ENCODE measurements at regions not wholly inside any gene's neighbourhood (a gene's known extent, or its start where the extent isn't known, plus 50 kb on each side); places are given as distances from the start of the nearest gene placed in this dataset.

DNA sequence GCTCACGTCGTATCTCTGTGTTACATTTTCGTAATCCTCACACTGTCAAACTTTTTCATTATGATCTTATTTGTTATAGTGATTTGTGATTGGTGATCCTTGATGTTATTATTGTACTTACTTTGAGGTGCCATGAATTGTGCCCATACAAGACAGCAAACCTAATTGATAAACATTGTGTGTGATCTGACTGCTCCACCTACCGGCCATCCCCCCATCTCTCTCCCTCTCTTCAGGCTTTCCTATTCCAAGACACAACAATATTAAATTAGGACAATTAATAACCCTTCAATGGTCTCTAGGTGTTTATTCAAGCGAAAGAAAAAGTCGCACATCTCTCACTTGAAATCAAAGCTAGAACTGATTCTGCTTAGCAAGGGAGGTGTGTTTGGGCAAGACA is 349.3 kb downstream of the RBM26 start:
- Histone ChIP-seq H3K36me3 (ENCODE audit: control insufficient read depth, insufficient read depth, low read length) (no peaks in the 10 kb centered on the region), H3K4me1 (ENCODE audit: control insufficient read depth, insufficient read depth, low read length) (no peaks in the 10 kb centered on the region), H3K9me3 (ENCODE audit: control insufficient read depth, insufficient read depth, low read depth, low read length) (no peaks in the 10 kb centered on the region), H3K27me3 (ENCODE audit: control insufficient read depth, insufficient read depth, low read length) (no peaks in the 10 kb centered on the region), H3K27ac (ENCODE audit: low read length) (no peak overlapping the region), H3K4me3 (ENCODE audit: low read depth in 2 of 2, low read length in 2 of 2) (no peak overlapping the region)
- CTCF ChIA-PET: no interaction called here
- POLR2A ChIA-PET: no interaction called here
- in situ Hi-C loops (cut with HindIII; ENCODE audit: low pct_unique_long_range_greater_than_20kb, low sequenced_read_pairs): no loop called here
- TF ChIP-seq, protein P1, sequence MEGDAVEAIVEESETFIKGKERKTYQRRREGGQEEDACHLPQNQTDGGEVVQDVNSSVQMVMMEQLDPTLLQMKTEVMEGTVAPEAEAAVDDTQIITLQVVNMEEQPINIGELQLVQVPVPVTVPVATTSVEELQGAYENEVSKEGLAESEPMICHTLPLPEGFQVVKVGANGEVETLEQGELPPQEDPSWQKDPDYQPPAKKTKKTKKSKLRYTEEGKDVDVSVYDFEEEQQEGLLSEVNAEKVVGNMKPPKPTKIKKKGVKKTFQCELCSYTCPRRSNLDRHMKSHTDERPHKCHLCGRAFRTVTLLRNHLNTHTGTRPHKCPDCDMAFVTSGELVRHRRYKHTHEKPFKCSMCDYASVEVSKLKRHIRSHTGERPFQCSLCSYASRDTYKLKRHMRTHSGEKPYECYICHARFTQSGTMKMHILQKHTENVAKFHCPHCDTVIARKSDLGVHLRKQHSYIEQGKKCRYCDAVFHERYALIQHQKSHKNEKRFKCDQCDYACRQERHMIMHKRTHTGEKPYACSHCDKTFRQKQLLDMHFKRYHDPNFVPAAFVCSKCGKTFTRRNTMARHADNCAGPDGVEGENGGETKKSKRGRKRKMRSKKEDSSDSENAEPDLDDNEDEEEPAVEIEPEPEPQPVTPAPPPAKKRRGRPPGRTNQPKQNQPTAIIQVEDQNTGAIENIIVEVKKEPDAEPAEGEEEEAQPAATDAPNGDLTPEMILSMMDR (IDR thresholded peaks at IDR 0.05): peak; percentile 26; the same call in 1 of the 2 replicates
- no peak for TF ChIP-seq TCF7L2 (IDR thresholded peaks at IDR 0.05; ENCODE audit: low read depth, low read length)
- ATAC-seq (no peak), DNase-seq (ENCODE audit: low read depth, low spot score) (no peak)
- BruUV-seq (replicated peaks): no TSS peak
- intact Hi-C loops (cut with micrococcal nuclease; ENCODE audit: unreplicated experiment): no loop called here

DNA sequence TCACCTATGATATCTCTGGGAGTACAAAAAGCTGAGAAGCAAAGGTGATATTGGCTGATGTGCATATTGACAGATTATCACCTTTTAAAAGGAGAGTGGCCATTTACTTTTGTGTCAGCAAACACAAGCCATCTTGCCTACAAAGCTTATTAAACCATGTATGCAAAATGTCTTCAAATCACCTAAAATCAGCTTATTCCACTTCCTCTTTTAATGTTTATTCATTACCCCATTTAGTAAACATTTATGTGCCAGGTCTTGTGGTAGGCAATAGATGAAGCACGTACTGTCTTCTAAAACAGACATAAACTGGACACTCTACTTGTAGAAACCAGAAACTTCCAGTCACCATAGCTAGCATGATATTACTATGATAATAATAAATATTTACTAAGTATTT is 354.6 kb downstream of the RBM26 start:
- no peak for TF ChIP-seq TCF7L2 (IDR thresholded peaks at IDR 0.05; ENCODE audit: low read depth, low read length)
- TF ChIP-seq POLR2AphosphoS5 (IDR thresholded peaks at IDR 0.05; ENCODE audit: low read depth, low read length): no peak
- no peak for TF ChIP-seq SIN3A (IDR thresholded peaks at IDR 0.05; ENCODE audit: borderline replicate concordance, insufficient read depth, low read depth, low read length)
- TF ChIP-seq, protein P2, sequence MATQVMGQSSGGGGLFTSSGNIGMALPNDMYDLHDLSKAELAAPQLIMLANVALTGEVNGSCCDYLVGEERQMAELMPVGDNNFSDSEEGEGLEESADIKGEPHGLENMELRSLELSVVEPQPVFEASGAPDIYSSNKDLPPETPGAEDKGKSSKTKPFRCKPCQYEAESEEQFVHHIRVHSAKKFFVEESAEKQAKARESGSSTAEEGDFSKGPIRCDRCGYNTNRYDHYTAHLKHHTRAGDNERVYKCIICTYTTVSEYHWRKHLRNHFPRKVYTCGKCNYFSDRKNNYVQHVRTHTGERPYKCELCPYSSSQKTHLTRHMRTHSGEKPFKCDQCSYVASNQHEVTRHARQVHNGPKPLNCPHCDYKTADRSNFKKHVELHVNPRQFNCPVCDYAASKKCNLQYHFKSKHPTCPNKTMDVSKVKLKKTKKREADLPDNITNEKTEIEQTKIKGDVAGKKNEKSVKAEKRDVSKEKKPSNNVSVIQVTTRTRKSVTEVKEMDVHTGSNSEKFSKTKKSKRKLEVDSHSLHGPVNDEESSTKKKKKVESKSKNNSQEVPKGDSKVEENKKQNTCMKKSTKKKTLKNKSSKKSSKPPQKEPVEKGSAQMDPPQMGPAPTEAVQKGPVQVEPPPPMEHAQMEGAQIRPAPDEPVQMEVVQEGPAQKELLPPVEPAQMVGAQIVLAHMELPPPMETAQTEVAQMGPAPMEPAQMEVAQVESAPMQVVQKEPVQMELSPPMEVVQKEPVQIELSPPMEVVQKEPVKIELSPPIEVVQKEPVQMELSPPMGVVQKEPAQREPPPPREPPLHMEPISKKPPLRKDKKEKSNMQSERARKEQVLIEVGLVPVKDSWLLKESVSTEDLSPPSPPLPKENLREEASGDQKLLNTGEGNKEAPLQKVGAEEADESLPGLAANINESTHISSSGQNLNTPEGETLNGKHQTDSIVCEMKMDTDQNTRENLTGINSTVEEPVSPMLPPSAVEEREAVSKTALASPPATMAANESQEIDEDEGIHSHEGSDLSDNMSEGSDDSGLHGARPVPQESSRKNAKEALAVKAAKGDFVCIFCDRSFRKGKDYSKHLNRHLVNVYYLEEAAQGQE (IDR thresholded peaks at IDR 0.05; ENCODE audit: insufficient read depth in 1 of 2, low read depth in 2 of 2, low read length in 1 of 2): no peak
- TF ChIP-seq, protein P1 (IDR thresholded peaks at IDR 0.05): no peak
- ChIA-PET CTCF (no interaction called here), POLR2A (interaction anchor here (0.6 kb wide), 1 partner anchor 188 kb away, joined by 9 read pairs; no protein-coding TSS in a partner anchor)
- H3K4me3 ChIP-seq (ENCODE audit: low read depth in 2 of 2, low read length in 2 of 2): no peak overlapping the region
- no peak for DNase-seq (ENCODE audit: low read depth, low spot score)
- no peaks in the 10 kb centered on the region for H3K27me3 ChIP-seq (ENCODE audit: control insufficient read depth, insufficient read depth, low read length)
- in situ Hi-C loops (cut with HindIII; ENCODE audit: low pct_unique_long_range_greater_than_20kb, low sequenced_read_pairs): no loop called here
- H3K4me1 ChIP-seq (ENCODE audit: control insufficient read depth, insufficient read depth, low read length): no peaks in the 10 kb centered on the region
- H3K9me3 ChIP-seq (ENCODE audit: control insufficient read depth, insufficient read depth, low read depth, low read length): no peaks in the 10 kb centered on the region
- ATAC-seq: no peak
- intact Hi-C loops (cut with micrococcal nuclease; ENCODE audit: unreplicated experiment): no loop called here
- no peaks in the 10 kb centered on the region for H3K36me3 ChIP-seq (ENCODE audit: control insufficient read depth, insufficient read depth, low read length)
- no peak overlapping the region for H3K27ac ChIP-seq (ENCODE audit: low read length)
- BruUV-seq (replicated peaks): no TSS peak

DNA sequence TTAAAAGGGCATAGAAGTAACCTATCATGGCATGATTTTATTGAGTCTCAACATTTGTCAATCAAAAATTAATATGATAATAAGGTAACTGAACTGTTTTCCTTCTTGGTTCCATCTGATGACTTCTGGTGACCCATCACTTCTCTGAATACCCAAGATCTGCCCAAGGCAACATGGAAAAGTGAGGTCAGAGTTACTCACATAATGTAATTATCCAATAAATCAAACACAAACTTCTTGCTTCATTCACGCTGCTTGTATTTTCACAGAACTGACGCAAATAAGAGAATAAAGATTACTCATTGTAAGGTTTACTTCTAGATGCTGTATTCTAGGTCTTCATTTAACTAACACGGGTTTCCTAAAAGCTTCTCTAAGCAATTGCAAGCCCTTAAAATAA is 361.6 kb downstream of the RBM26 start:
- in situ Hi-C loops (cut with HindIII; ENCODE audit: low pct_unique_long_range_greater_than_20kb, low sequenced_read_pairs): no loop called here
- POLR2A ChIA-PET: no interaction called here
- TF ChIP-seq POLR2AphosphoS5 (IDR thresholded peaks at IDR 0.05; ENCODE audit: low read depth, low read length): no peak
- TF ChIP-seq, protein P2 (IDR thresholded peaks at IDR 0.05; ENCODE audit: insufficient read depth in 1 of 2, low read depth in 2 of 2, low read length in 1 of 2): no peak
- no peak for TF ChIP-seq SIN3A (IDR thresholded peaks at IDR 0.05; ENCODE audit: borderline replicate concordance, insufficient read depth, low read depth, low read length)
- H3K27ac ChIP-seq (ENCODE audit: low read length): no peak overlapping the region
- ATAC-seq (no peak), DNase-seq (ENCODE audit: low read depth, low spot score) (no peak)
- no peaks in the 10 kb centered on the region for H3K27me3 ChIP-seq (ENCODE audit: control insufficient read depth, insufficient read depth, low read length)
- BruUV-seq (replicated peaks): no TSS peak
- no peak overlapping the region for H3K4me3 ChIP-seq (ENCODE audit: low read depth in 2 of 2, low read length in 2 of 2)
- H3K9me3 ChIP-seq (ENCODE audit: control insufficient read depth, insufficient read depth, low read depth, low read length): no peaks in the 10 kb centered on the region
- CTCF ChIA-PET: no interaction called here
- H3K4me1 ChIP-seq (ENCODE audit: control insufficient read depth, insufficient read depth, low read length): no peaks in the 10 kb centered on the region
- intact Hi-C loops (cut with micrococcal nuclease; ENCODE audit: unreplicated experiment): no loop called here
- no peaks in the 10 kb centered on the region for H3K36me3 ChIP-seq (ENCODE audit: control insufficient read depth, insufficient read depth, low read length)

All from Panc1 (cell line).